ENCODE measurements at regions not wholly inside any gene's neighbourhood (a gene's known extent, or its start where the extent isn't known, plus 50 kb on each side); places are given as distances from the start of the nearest gene placed in this dataset.
"Not testable (repeated sequence)": the region's sequence is repeated elsewhere in the genome, so short reads cannot be mapped to it uniquely, and the experiment has no call there.

- no peak for DNase-seq (ENCODE audit: low spot score)
Measured at GRCh38 chr9:115880221-115880885, 273.2 kb upstream of the PAPPA start.

- DNase-seq (ENCODE audit: low spot score), result no peak
Measured at GRCh38 chr9:115882911-115883310, 270.7 kb upstream of the PAPPA start.

GRCh38 chr9:115883467-115884329 is 269.9 kb upstream of the PAPPA start:
- no peak for DNase-seq (ENCODE audit: low spot score)

GRCh38 chr9:115884846-115885245 is 268.7 kb upstream of the PAPPA start:
- DNase-seq (ENCODE audit: low spot score), result no peak

GRCh38 chr9:115888131-115888530 is 265.5 kb upstream of the PAPPA start:
- DNase-seq (ENCODE audit: low spot score), result no peak

GRCh38 chr9:115891929-115892328 is 261.7 kb upstream of the PAPPA start:
- DNase-seq (ENCODE audit: low spot score), result no peak

GRCh38 chr9:115898478-115898877 is 255.1 kb upstream of the PAPPA start:
- not testable (repeated sequence) for DNase-seq (ENCODE audit: low spot score)

- DNase-seq (ENCODE audit: low spot score), result no peak
Measured at GRCh38 chr9:115900698-115901097, 252.9 kb upstream of the PAPPA start.

GRCh38 chr9:115910959-115911358 is 242.6 kb upstream of the PAPPA start:
- DNase-seq (ENCODE audit: low spot score), result no peak

- DNase-seq (ENCODE audit: low spot score), result no peak
Measured at GRCh38 chr9:115912086-115912485, 241.5 kb upstream of the PAPPA start.

GRCh38 chr9:115913696-115914095 is 239.9 kb upstream of the PAPPA start:
- no peak for DNase-seq (ENCODE audit: low spot score)

GRCh38 chr9:115914291-115914690 is 239.3 kb upstream of the PAPPA start:
- no peak for DNase-seq (ENCODE audit: low spot score)

- DNase-seq (ENCODE audit: low spot score), result no peak
Measured at GRCh38 chr9:115921301-115921700, 232.3 kb upstream of the PAPPA start.

- no peak for DNase-seq (ENCODE audit: low spot score)
Measured at GRCh38 chr9:115922444-115922843, 231.1 kb upstream of the PAPPA start.

- no peak for DNase-seq (ENCODE audit: low spot score)
Measured at GRCh38 chr9:115923410-115923809, 230.2 kb upstream of the PAPPA start.

GRCh38 chr9:115923903-115924668 is 229.5 kb upstream of the PAPPA start:
- no peak for DNase-seq (ENCODE audit: low spot score)

- DNase-seq (ENCODE audit: low spot score), result no peak
Measured at GRCh38 chr9:115924669-115924987, 229.0 kb upstream of the PAPPA start.

- DNase-seq (ENCODE audit: low spot score), result no peak
Measured at GRCh38 chr9:115925424-115925823, 228.2 kb upstream of the PAPPA start.

- no peak for DNase-seq (ENCODE audit: low spot score)
Measured at GRCh38 chr9:115930472-115930871, 223.1 kb upstream of the PAPPA start.

- DNase-seq (ENCODE audit: low spot score), result no peak
Measured at GRCh38 chr9:115938479-115938878, 215.1 kb upstream of the PAPPA start.

- DNase-seq (ENCODE audit: low spot score), result no peak
Measured at GRCh38 chr9:115939065-115939765, 214.4 kb upstream of the PAPPA start.

Measured in CD4-positive, alpha-beta T cell treated with Interleukin-2 at 100 ng/mL for 4 hours (primary cell).